CD4-positive, alpha-beta T cell treated with Interleukin-1 beta for 1 hour (primary cell): ENCODE measurements at regions not wholly inside any gene's neighbourhood (a gene's known extent, or its start where the extent isn't known, plus 50 kb on each side); places are given as distances from the start of the nearest gene placed in this dataset.
"Not testable (repeated sequence)": the region's sequence is repeated elsewhere in the genome, so short reads cannot be mapped to it uniquely, and the experiment has no call there.

Source experiments
- DNase-seq, 2 donors: peaks; one replicate each; pipeline ENCODE4 v3.0.0-alpha.2; 2020 to 2022

DNA sequence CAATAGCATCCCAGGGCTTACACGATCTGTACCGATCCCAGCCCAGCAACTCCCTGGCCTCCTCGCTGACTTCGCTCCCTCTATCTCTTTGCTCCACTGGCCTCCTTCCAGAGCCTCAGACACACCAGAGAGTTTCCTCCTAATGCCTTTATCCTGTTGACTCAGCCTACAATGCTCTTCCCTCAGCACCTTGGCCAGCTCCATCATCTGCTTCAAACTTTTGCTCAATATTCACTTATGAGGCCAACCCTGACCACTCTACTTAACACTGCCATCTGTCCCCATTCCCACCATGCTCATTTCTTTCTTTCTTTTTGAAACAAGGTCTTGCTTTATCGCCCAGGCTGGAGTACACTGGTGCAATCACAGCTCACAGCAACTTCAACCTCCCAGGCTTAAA is 180.9 kb downstream of the CEP170 start:
- not testable (repeated sequence) for DNase-seq

DNA sequence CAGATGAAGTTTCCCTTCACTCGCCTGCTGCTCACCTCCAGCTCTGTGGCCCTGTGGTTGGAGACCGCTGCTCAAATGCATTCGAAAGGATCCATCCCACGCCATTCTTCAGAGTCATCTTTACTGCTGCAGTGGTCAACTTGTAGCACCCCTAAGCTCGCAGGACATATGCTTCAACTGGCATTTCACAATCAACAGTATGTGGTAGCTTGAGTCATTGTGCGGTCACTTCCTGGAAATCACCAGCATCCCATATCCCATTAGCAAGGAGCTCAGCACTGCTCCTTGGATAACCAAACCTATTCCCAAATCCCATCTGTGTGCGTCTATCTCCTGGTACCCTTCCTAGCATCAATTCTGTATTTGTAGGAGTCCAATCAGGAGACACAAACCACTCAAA is 188.0 kb downstream of the CEP170 start:
- not testable (repeated sequence) for DNase-seq

DNA sequence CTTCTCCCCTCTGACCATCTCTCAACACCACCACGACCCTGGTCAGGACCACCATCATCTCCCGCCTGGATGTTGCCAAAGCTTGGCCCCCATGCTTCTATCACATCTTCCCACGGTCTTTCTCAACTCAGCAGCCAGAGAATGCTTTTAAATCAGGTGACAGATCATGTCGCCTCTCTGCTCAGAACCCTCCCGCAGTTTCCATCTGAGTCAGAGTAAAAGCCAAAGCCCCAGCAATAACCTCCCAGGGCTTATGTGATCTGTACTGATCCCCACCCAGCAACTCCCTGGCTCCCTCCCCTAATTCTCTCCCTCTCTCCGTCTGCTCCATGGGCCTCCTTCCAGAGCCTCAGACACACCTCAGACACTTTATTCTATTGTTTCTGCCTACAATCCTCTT is 193.1 kb downstream of the CEP170 start:
- not testable (repeated sequence) for DNase-seq

DNA sequence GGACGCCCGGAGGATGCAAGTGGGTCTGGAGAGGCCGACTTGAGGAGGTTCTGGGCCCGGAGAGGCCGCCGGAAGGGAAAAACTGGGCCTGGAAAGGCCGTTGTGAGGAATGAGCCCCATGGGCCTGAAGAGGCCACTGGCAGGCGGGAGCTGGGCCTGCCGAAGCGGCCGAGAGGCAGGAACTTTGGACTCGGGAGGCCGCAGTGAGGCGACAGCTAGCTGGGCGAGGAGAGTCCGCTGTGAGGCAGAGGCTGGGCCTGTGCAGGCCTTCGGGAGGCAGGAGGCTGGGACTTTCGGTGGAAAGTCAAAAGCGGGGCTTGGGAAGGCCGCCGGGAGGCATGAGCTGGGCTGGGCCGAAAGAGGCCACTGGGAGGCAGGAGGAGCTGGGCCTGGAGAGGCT is 199.6 kb downstream of the CEP170 start:
- not testable (repeated sequence) for DNase-seq

DNA sequence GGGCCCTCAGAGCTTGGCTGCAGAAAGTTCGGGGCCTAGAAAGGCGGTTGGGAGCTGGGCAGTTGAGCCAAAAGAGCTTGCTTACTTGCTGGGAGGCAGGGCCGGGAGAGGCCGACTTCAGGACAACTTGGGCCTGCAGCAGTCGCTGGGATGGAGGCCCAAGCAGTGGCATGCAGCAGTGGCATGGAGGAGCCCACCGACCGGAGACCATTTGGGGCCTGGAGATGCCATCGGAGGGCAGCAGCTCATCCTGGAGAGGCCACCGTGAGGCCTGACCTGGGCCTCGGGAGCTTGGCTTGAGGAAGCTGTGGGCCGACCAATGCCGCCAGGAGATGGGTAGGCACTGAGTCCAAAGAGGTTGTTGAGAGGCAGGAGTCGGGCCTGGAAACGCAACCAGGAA is 200.0 kb downstream of the CEP170 start:
- DNase-seq, result not testable (repeated sequence)

DNA sequence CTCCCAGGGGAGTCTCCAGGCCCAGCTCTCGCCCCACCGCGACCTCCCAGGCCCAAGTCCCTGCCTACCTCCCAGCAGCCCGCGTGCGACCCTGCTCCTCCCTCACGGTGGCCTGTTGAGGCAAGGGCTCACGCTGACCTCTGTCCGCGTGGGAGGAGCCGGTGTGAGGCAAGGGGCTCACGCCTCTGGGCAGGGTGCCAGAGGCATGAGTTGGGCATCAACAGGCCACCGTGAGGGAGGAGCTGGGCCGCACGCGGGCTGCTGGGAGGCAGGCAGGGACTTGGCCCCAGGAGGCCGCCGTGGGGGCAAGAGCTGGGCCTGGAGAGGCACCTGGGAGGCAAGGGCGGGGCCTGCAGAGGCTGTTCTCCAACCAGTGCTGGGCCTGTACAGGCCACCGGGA is 200.4 kb downstream of the CEP170 start:
- not testable (repeated sequence) for DNase-seq

DNA sequence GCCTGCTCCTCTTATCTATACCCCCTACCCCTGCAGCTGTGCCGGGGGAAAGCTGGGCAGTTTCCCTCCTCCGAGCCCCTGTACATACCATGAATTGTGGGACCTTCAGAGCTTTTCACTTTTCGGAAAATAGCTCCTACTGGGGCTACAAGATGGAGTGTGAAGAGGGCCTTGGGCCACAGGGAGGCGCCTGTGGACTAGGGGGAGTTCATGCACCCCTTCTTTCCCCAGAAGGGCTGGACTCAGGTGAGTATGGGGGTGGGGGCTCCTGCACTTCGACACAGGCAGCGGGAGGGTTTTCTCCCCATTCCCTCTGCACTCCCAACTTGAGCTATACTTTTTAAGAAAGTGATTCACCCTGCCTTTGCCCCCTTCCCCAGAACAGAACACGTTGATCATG is 202.0 kb downstream of the CEP170 start:
- DNase-seq, result not testable (repeated sequence)

DNA sequence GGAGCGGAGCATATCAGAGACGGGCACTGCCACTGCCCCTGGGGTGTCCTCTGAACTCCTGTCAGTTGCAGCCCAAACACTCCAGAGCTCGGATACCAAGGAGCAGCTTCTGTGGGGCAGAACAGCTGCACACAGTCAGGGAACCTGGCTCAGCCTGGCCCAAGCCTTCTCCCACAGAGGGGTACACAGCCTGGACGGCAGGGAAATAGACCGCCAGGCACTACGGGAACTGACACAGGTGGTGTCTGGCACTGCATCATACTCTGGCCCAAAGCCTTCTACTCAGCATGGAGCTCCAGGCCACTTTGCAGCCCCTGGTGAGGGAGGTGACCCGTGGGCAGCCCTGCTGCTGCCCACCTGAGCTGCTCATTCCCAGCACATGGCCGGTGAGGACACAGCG is 204.5 kb downstream of the CEP170 start:
- not testable (repeated sequence) for DNase-seq

DNA sequence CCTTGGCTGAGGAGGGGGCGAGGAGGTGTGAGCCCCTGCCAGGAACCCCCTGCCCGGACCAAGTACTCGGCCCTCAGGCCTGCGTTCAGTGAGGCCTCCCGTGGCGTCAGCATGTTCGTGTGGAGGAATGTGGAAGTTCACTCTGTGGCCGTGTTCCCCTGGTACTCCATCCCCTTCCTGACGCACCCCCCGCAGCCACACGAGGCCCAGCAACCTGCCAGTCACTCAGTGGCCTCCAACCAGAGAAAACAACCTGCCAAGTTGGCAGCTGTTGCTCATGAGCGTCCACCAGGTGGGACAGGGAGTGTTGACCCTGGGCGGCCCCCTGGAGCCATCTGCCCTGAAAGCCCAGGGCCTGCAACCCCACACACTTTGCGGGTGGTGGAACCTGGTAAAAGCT is 205.4 kb downstream of the CEP170 start:
- not testable (repeated sequence) for DNase-seq

DNA sequence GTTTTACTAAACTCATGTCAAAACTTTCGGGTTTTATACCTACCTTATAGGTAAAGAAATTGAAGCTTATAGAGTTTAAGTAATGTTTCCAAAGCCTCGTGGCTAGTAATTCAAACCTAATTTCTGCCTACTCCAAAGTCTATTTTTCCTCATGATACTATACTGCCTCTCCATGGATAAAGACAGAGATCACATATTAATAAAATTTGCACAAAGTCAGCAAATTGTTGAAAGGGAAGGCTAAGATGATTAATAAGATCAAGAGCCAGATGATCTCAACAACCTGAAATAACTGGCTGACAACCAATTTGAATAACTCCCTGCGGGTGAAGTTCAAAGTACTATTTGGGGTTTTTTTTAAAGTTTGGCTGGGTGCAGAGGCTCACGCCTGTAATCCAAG is 233.7 kb downstream of the CEP170 start:
- not testable (repeated sequence) for DNase-seq

DNA sequence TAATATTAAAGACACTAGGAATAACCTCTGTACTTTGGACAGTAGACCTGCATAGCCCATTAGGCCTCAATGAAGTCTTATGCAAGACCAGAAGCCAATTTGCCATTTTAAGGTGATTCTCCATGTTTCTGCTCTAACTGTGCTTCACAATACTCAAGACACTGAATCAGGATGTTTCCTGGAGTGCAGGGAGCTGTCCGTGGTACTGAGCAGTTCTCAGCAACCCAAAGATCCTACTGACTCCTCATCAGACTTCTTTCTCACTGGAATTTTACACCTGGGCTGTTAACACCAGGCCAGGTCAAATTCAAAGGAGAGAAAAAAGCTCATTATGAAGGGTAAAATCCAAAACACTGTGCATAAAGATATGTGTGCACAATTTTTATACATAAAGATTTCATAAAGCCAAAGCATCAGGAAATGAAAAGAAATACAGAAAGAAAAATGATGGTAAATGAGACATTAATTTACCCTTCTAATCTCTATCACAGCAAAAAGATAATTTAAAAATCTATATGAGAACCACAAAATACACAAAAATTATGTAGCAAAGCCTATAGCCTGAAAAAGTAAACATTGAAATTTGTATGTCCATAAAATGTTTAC is 235.9 kb downstream of the CEP170 start:
- peak in 1 of 2 donors; percentile 20 for DNase-seq

DNA sequence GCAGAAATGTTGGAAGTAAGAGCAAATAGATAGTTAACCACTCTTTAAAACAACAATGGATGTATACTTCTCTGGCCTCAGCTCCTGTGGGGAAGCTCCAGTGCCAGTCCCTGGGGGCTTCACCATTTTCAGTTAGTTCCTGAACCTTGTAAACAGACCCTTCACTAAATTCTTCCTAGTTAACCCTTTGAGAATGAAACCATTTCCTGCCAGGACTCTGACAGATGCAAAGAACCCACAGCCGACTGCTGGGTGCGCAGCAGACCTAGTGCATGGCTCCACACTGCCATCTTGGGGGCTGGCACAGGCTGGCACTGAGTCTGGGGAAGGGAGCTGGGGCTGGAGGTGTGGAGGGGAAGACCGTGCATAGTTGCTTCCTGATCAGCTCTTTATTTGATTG is 244.4 kb downstream of the CEP170 start:
- DNase-seq, result not testable (repeated sequence)

DNA sequence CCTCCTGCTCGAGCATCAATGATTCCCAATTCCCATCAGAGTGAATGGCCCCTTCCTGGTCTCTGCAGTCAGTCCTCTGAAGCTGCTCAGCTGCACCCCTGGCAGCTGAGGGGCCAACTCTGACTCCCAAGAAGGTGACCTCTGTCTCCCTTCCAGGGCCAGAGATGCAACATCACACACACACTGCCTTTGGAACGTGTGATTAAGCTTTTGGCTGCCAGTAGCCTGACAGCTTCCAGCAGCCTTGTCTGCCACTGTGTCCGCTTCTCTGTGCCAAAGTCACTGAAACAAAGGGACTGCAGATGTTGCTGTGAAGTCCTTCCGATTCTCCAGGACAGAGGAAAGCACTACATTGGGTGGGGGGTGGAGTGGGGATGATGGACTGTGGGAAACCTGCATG is 254.1 kb downstream of the CEP170 start:
- not testable (repeated sequence) for DNase-seq

DNA sequence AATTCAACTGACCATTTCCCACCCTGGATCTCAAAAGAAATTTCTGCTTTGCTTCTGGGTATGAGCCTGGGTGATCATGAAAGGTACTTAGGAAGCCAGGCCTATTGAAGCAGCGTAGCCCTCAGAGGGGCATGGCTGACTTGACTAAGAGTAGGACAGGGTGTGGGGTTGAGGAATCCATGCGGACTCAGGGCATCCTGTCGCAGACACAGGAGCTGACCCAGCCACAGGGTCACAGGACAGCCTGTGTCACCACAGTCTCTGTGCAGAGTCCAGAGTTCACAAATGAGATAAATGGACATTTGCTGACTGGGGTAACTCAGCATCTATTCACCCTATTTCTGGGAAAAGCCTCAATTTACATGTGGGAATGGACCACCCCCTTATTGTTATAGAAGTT is 262.3 kb downstream of the CEP170 start:
- DNase-seq, result not testable (repeated sequence)

DNA sequence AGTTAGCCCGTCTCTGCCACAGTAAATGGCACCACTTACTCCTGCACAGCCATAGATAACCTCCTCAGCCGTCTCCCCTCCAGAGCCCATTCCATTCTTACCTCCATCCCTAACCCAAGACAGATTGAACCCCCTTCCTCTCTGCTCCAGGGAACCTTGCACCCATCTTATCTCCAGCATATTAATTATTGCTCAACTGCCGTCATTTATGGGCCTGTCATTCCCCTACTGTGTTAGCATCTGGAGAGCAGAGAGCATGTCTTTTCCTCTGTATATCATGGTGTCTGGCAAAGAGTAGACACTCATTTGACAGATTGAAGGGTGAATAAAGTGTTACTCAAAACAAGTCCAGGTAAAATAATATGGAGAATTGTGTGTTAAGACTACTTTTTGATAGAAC is 270.0 kb downstream of the CEP170 start:
- DNase-seq, result not testable (repeated sequence)

DNA sequence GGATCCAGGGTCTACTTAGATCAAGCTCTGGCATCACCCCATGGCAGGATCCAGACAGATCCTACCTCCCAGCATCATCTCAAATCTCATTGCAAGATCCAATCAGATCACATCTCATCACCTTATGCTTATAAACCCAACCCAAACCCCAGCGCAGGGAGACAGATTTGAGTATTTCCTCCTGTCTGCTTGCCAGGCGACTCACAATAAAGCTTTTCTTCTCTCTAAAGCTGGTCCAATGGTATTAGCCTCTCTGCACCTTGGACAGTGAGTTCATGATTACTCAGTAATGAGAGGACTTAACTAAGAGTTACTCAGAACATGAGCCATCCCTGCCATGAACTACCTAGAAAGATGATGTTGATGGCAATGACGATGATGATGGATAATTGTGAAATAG is 281.7 kb downstream of the CEP170 start:
- not testable (repeated sequence) for DNase-seq

DNA sequence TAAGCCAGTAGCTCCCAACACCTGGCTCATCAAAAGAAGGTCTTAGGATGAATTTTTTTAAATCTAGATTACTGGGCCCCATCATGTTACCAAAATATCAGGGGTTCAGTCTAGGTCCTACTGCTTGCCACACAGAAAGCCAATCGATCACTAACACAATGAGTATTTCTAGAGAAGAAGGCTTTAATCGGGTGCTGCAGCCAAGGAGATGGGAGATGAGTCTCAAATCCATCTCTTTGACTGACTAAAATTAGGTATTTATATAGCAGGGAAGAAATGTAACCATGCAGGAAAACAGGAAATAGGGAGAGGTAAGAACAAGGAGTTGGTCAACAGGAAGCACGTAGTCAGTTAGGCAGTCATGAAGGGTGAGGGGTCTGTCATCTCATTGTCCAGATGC is 288.2 kb downstream of the CEP170 start:
- no peak for DNase-seq

DNA sequence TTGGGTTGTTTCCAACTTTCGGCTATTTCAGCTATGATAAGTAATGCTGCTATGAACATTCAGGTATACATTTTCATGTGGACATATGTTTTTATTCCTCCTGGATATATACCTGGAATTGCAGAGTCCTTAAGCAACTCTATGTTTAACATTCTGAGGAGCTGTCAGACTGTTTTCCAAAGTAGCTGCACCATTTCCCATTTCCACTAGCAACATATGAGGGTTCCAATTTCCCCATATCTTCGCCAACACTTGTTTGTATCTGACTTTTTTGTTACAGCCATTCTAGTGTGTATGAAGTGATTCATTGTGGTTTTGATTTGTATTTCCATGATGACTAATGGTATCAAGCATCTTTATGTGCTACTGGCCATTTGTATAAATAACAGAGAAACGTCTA is 295.7 kb downstream of the CEP170 start:
- not testable (repeated sequence) for DNase-seq

DNA sequence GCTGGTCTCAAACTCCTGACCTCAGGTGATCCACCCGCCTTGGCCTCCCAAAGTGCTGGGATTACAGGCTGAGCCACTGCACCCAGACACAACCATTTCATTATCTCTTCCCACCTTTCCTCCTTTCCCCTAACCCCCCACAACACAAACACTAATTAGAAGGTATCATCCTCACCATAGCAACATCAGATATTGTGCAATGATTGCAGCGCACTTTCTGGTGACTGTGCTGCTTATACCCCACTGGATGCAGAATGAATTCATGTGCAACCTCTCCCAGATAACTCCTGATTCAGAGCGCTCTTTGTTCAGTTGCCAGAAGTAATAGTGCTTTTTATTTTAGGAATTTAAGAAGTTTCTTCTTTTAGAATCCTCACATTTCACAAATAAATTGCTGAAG is 300.1 kb downstream of the CEP170 start:
- not testable (repeated sequence) for DNase-seq

DNA sequence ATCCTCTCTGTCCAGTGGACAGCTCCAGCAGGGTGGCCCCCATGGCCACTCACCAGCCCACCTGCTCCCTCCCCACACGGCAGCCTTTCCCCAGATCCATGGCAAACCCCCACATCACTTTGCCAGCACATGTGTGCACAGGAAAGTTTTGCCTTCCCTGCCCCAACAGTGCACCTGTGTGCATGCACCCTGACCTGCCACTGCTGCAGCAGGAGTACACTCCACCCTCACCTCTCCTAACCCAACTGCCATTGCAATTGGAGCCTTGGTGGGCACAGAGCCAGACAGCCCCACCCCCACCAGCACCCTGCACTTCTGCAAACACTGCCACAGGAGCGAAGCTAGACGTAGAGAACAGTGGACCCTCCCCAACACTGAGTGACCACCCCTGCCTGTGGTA is 308.9 kb downstream of the CEP170 start:
- no peak for DNase-seq

DNA sequence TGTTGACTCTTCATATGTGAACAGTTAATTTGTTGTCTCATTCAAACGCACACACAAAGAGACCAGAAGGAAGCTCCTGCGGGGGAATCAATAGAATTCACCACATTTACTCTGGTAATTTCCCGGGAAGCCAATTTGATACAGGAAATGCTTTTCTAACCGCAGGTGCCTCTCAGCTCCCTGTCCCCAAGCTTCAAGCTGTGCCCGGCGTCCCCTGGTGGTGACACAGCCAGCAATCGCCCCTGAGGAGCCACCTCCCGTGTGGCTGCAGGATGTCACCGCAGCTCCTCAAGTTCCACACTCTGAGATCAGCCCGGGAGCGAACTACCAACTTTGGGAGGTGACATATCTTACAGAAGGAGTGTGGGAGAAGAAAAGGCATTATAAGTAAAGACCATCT is 318.4 kb downstream of the CEP170 start:
- DNase-seq, result not testable (repeated sequence)

DNA sequence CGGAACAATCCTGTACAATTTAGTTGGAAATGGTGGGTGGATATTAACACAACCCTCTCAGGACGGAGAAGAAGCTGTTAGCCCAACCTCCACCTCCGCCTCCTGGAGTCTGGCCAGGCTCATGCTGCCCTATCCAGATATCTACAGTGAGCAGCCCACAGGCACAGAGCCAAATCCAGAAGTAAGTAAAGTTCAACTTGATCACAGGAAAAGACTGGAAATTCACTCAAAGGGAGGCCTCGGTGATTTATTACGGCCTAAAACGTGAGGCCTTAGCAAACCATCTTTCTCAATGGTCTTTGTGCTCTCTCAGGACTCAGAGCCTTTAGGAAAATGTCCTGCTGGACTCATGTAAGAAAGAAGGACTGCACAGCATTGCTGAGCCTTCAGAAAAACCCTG is 330.4 kb downstream of the CEP170 start:
- DNase-seq, result not testable (repeated sequence)

DNA sequence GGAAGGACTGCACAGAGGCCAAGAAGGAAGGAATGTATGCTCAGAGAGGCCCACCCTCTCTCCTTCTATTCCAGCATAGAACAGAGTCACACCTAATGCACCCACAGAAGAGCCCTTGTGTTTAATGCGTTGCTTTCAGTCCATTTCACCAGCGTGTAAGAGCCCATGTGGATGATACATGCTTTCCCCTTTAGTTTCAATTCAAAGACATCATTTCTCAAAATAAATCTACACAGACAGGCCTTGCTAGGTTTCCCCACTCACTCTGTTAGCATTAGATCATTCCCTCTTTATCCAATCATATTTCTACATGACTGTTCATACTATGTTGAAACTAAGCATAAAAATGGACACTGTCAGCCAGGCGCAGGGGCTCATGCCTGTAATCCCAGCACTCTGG is 331.5 kb downstream of the CEP170 start:
- not testable (repeated sequence) for DNase-seq

DNA sequence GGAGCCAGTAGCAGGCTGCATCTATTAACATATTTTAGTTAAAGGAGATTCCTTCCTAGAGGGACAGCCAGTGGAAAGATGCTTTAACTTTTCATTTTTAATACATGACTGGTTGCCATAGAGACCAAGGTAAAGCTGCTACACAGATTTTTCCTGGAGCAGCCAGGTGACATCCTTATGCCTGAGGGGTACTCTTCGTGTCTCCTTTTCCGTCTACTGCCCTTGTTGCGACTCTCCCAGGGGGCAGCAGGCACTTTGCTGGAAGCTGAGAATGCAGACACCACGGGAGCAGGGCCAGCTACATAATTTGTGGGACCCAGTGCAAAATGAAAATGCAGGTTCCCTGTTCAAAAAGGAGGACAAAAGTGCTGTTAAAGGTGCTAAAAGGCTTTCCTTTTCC is 340.4 kb downstream of the CEP170 start:
- not testable (repeated sequence) for DNase-seq

DNA sequence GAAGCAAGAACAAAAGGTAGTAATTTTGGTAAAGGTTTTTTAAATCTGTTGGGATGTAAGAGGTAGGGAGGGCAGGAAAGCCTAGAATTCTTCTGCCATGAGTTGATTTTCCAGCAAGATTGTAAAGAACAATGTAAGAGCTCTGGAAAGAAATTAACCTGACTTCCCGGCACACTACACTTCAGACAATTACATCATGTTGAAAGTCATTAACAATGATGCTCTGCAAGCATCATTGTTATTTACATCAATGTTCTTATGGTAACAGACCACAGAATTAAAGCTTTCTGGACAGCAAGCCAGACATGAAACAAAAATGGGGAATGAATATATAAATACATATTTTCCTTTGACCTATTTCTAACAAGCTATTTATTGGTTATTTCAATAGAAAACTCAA is 342.2 kb downstream of the CEP170 start:
- DNase-seq, result not testable (repeated sequence)
